Glutamatergic neuron (in vitro differentiated cells): ENCODE measurements at regions not wholly inside any gene's neighbourhood (a gene's known extent, or its start where the extent isn't known, plus 50 kb on each side); places are given as distances from the start of the nearest gene placed in this dataset.

Experiments used
- DNase-seq: peaks from one replicate; pipeline ENCODE4 v3.0.0; 2022
- H3K27ac Mint-ChIP-seq: one replicate; pipeline ENCODE4 v1.8.0; 2020; ENCODE audit warnings: mild to moderate bottlenecking, mixed read lengths, inconsistent platforms; ENCODE audit not compliant: unreplicated experiment
- H3K27me3 Mint-ChIP-seq: one replicate; pipeline ENCODE4 v1.8.0; 2020; ENCODE audit warnings: mild to moderate bottlenecking, moderate library complexity, mixed read lengths, inconsistent platforms; ENCODE audit not compliant: unreplicated experiment
- H3K36me3 Mint-ChIP-seq: one replicate; pipeline ENCODE4 v1.8.0; 2020; ENCODE audit warnings: mild to moderate bottlenecking, mixed read lengths, inconsistent platforms; ENCODE audit not compliant: unreplicated experiment
- H3K4me1 Mint-ChIP-seq: one replicate; pipeline ENCODE4 v1.8.0; 2020; ENCODE audit warnings: mild to moderate bottlenecking, low read depth, mixed read lengths, inconsistent platforms; ENCODE audit not compliant: unreplicated experiment
- H3K4me3 Mint-ChIP-seq: one replicate; pipeline ENCODE4 v1.8.0; 2020; ENCODE audit warnings: mild to moderate bottlenecking, mixed read lengths, inconsistent platforms; ENCODE audit not compliant: unreplicated experiment
- H3K9me3 Mint-ChIP-seq: one replicate; pipeline ENCODE4 v1.8.0; 2020; ENCODE audit warnings: mild to moderate bottlenecking, moderate library complexity, mixed read lengths, inconsistent platforms; ENCODE audit not compliant: unreplicated experiment
- TF ChIP-seq, protein P1 (sequence below): fragments of 200-600 bp; sonication (generic); IDR thresholded peaks from one replicate; pipeline ENCODE4 v1.5.0; 2021; ENCODE audit not compliant: partially characterized antibody, unreplicated experiment

DNA sequence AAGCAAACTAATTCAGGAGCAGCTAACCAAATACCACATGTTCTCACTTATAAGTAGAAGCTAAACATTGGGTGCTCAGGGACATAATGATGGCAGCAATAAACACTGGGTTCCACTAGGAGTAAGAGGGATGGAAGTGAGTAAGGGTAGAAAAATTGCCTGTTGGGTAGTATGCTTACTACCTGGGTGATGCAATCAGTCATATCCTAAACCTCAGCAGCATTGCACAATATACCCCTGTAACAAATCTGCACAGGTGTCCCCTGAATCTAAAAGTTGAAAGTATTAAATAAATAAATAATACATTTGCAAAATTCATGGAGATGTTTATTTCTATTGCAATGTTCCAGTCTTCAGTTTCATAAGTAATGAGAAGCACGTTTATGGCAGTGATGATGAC, 409.8 kb upstream of the FOXG1 start:
- no peak for DNase-seq
- peaks cover 9% of the 10 kb centered on the region for H3K36me3 Mint-ChIP-seq
- H3K27me3 Mint-ChIP-seq: no peaks in the 10 kb centered on the region
- H3K27ac Mint-ChIP-seq: no peak overlapping the region
- no peaks in the 10 kb centered on the region for H3K4me1 Mint-ChIP-seq
- TF ChIP-seq, protein P1, sequence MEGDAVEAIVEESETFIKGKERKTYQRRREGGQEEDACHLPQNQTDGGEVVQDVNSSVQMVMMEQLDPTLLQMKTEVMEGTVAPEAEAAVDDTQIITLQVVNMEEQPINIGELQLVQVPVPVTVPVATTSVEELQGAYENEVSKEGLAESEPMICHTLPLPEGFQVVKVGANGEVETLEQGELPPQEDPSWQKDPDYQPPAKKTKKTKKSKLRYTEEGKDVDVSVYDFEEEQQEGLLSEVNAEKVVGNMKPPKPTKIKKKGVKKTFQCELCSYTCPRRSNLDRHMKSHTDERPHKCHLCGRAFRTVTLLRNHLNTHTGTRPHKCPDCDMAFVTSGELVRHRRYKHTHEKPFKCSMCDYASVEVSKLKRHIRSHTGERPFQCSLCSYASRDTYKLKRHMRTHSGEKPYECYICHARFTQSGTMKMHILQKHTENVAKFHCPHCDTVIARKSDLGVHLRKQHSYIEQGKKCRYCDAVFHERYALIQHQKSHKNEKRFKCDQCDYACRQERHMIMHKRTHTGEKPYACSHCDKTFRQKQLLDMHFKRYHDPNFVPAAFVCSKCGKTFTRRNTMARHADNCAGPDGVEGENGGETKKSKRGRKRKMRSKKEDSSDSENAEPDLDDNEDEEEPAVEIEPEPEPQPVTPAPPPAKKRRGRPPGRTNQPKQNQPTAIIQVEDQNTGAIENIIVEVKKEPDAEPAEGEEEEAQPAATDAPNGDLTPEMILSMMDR: no peak
- H3K4me3 Mint-ChIP-seq: no peak overlapping the region
- H3K9me3 Mint-ChIP-seq: peaks cover 3% of the 10 kb centered on the region

DNA sequence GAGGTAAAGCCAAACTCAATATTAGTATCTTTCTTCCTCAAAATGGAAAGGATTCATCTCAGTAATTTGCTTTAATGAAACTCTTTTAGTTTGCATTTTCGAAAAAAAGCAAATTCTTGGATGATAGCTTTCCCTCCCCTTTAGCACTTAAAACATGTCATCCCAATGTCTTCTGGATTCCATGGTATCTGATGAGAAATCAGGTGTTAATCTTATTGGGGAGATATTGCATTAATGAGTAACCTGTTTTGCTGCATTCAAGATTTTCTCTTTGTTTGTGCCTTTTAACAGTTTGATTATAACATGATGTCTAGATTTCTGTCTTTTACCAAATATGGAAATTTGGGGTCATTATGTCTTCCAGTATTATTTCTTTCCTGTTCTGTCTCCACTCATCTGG, 405.1 kb upstream of the FOXG1 start:
- Mint-ChIP-seq H3K27ac (no peak overlapping the region), H3K36me3 (peaks cover 21% of the 10 kb centered on the region), H3K4me1 (no peaks in the 10 kb centered on the region), H3K4me3 (no peak overlapping the region), H3K9me3 (peaks cover 5% of the 10 kb centered on the region), H3K27me3 (no peaks in the 10 kb centered on the region)
- DNase-seq: no peak
- TF ChIP-seq, protein P1: no peak

DNA sequence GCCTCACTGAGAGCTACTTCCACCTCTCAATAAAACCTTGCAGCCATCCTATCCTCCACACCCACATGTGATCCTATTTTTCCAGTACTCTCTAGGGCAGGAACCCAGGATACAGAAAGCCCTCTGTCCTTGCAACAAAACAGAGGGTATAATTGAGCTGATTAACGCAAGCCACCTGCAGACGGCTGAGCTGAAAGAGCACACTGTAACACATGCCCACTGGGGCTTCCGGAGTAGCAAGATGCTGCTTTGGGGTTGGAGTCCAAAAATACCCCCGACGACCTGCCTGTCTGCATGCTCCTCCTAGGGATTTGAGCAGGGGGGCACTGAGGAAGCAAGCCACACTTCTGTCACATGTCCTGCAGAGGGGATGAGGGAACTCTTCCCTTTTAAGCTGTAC, 401.1 kb upstream of the FOXG1 start:
- TF ChIP-seq, protein P1: no peak
- Mint-ChIP-seq H3K36me3 (peaks cover 21% of the 10 kb centered on the region), H3K4me1 (no peaks in the 10 kb centered on the region), H3K9me3 (peaks cover 5% of the 10 kb centered on the region), H3K27me3 (no peaks in the 10 kb centered on the region), H3K4me3 (no peak overlapping the region), H3K27ac (no peak overlapping the region)
- DNase-seq: peak; percentile 8

DNA sequence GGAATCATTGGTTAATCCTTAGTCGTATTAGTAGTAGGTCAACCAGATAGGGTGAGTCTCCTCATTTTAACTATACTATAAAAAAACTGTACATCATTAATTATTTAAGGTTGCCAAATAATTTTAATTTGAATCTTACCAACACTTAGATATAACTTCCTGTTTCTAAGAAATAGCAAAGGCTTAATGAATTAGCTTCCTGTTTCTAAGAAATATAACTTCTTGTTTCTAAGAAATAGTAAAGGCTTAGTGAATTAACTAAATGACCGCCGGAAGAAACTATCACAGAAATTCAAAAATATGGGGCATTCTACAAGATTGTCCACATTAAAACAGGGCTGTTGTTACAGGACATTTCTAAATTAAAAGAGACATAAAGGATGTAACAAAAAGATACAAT, 392.9 kb upstream of the FOXG1 start:
- H3K4me1 Mint-ChIP-seq: no peaks in the 10 kb centered on the region

GRCh38 chr14:28375295-28375694, 391.3 kb upstream of the FOXG1 start:
- DNase-seq: peak; percentile 17
- Mint-ChIP-seq H3K36me3 (no peaks in the 10 kb centered on the region), H3K9me3 (no peaks in the 10 kb centered on the region), H3K4me1 (no peaks in the 10 kb centered on the region), H3K27me3 (no peaks in the 10 kb centered on the region), H3K4me3 (no peak overlapping the region), H3K27ac (no peak overlapping the region)
- TF ChIP-seq, protein P1: peak; percentile 43

More for the DNA sequence above, 392.9 kb upstream of the FOXG1 start:
- no peak for DNase-seq
- Mint-ChIP-seq H3K36me3 (no peaks in the 10 kb centered on the region), H3K9me3 (no peaks in the 10 kb centered on the region), H3K4me3 (no peak overlapping the region), H3K27ac (no peak overlapping the region), H3K27me3 (no peaks in the 10 kb centered on the region)
- TF ChIP-seq, protein P1: no peak
